HG03439 (cell line): ENCODE measurements at regions not wholly inside any gene's neighbourhood (a gene's known extent, or its start where the extent isn't known, plus 50 kb on each side); places are given as distances from the start of the nearest gene placed in this dataset.

ENCODE experiments used
- ATAC-seq: cut with Tn5 transposase; IDR thresholded peaks from one replicate; pipeline ENCODE4 v1.9.1; 2021; ENCODE audit warnings: mild to moderate bottlenecking, moderate library complexity; ENCODE audit not compliant: unreplicated experiment

GRCh38 chr14:97283841-97284240, 486.7 kb downstream of the VRK1 start:
- ATAC-seq = no peak

GRCh38 chr14:97287956-97288355, 490.8 kb downstream of the VRK1 start:
- no peak for ATAC-seq

DNA sequence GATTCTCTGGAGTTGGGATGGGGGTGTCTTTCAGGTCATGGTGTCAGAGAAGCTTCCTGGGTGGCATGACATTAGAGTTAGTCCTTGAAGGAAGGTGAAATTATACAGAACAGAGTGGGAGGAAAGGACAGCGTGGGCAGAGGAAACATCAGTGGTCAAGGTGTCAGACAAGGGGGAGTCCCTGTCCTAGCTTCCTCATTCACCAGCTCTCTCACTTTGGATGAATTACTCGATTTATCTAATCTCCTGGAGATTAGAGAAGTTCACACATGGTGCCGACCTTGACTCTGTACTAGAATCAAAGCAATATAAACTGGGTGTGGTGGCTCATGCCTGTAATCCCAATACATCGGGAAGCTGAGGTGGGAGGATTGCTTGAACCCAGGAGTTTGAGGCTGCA, 492.9 kb downstream of the VRK1 start:
- no peak for ATAC-seq

GRCh38 chr14:97290977-97291376, 493.8 kb downstream of the VRK1 start:
- no peak for ATAC-seq

- ATAC-seq = no peak
Observed at GRCh38 chr14:97293659-97294058, 496.5 kb downstream of the VRK1 start.

- ATAC-seq = no peak
Observed at GRCh38 chr14:97295108-97295710, 498.0 kb downstream of the VRK1 start.

GRCh38 chr14:97296176-97296575, 499.0 kb downstream of the VRK1 start:
- ATAC-seq = no peak

- ATAC-seq = no peak
Observed at GRCh38 chr14:97297100-97297499, 499.9 kb downstream of the VRK1 start.

- ATAC-seq = no peak
Observed at GRCh38 chr14:97298331-97298730, 501.1 kb downstream of the VRK1 start.

GRCh38 chr14:97298736-97299135, 501.6 kb downstream of the VRK1 start:
- no peak for ATAC-seq

DNA sequence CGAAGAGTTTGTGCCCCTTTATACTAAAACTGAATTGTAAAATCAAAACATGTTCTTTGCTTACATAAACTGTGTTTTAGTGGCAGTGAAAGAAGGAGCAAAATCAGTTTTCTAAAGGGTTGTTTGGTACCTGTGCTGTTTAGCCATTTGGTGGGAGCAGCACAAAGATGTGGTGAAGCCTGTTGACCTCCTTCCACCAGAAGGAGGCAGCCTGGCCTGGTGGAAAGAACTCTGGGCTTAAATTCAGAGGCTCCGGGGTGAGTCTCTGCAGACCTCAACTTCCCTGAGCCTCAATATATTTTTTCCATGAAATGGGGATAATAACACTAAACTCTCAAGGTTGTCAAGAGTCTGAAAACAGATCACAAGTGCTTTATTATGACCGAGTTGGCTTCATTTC, 502.5 kb downstream of the VRK1 start:
- ATAC-seq = no peak

DNA sequence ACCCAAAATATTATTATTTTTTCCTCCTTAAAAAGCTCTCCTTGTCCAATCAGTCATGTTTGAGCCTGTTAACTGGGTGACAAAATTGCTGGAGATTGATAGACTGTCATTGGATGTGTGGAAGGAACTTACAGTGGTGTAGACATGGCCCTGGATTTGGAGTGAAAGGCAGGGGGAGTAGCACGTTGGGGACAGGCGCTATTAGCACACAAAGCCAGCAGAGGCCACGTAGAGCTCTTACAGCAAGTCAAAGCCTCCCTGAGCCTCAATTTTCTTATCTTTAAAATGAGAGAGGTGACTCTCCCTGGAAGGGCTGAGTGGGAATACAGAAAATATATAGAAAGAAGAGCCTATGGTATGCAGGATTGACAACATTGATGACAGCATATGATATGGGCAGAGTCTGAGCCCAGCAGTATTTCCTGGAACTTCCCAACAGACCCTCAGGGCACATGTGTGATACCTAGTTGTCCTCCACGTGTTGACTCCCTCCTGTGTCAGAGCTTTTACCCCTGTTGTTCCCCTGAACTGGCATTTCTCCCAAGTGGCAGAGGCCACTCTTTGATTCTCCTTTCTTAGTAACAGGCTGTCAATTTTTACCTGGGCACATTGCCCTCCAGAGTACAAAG, 504.9 kb downstream of the VRK1 start:
- ATAC-seq = no peak

- no peak for ATAC-seq
Observed at GRCh38 chr14:97306133-97306759, 509.1 kb downstream of the VRK1 start.

- no peak for ATAC-seq
Observed at GRCh38 chr14:97306760-97307246, 509.6 kb downstream of the VRK1 start.

GRCh38 chr14:97311411-97311810, 514.2 kb downstream of the VRK1 start:
- ATAC-seq = no peak

DNA sequence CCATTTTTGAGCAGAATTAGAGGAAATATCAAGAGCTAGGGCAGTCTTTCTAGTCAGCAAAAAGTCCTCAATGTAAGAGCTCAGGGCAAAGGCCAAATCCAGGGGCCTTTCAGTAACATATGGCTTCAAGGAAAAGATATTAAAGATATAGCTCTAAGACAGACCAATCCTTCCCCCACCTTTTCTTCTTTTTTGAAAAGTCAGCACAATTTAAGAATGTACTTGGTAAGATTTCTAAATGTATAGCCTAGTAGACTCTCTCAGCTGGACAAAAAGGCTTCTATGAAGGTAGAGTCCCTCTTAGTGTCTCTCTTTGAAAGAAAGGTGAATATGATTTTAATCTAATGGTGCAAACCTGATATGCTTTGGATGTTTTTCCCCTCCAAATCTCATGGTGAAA, 515.7 kb downstream of the VRK1 start:
- ATAC-seq = no peak

DNA sequence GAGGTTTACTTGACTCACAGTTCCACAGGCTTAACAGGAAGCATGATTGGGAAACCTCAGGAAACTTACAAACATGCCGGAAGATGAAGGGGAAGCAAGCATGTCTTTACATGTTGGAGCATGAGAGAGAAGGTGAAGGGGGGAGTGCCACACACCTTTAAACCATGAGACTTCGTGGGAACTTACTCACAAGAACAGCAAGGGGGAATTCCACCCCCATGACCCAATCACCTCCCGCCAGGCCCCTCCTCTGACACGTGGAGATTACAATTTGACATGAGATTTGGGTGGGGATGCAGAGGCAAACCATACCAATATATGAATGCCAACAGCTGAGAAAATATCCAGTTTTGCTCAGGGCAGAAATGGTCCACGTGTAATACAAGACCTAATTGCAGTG, 518.6 kb downstream of the VRK1 start:
- ATAC-seq = no peak

DNA sequence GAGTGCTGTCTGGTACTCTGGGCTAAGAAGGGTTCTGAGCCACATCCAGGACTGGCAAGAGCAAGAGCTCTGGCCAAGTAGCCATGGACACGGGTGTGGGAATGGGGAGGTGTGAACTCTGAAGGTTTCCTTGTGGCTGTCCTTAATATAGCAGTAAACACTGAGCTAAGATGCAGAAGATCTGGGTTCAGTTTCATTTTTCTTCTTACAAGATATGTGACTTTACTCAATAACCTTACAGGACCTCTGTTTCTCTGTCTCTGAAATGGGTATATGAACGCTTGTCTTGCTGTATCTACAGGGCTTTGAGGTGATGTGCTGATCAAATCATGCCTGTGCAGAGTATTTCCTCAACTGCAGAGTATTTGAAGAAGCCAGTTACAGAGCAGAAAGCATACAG, 521.2 kb downstream of the VRK1 start:
- ATAC-seq = no peak

DNA sequence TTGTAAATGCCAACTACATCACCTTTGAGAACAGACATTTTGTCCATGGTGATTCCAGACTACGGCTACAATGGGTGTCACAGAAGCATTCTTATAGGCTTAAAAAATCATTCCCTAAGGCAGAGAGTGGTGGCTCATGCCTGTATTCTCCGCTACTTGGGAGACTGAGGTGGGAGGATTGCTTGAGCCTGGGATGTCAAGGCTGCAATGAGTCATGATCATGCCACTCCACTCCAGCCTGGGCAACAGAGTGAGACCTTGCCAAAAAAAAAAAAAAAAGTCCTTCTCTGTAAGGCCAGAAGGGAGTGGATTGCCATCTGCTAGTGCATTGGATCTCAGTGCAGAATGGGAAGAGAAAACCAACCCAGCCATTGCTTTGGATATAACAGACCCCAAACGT, 522.5 kb downstream of the VRK1 start:
- ATAC-seq = no peak

GRCh38 chr14:97328743-97329142, 531.6 kb downstream of the VRK1 start:
- no peak for ATAC-seq

GRCh38 chr14:97329701-97330100, 532.5 kb downstream of the VRK1 start:
- ATAC-seq = no peak

GRCh38 chr14:97331058-97331457, 533.9 kb downstream of the VRK1 start:
- no peak for ATAC-seq
